ENCODE measurements at regions not wholly inside any gene's neighbourhood (a gene's known extent, or its start where the extent isn't known, plus 50 kb on each side); places are given as distances from the start of the nearest gene placed in this dataset.

GRCh38 chr10:78596556-78596955 lies 472.2 kb upstream of the ZMIZ1 start:
- TF ChIP-seq POLR2A (IDR thresholded peaks at IDR 0.05): no peak
- TF ChIP-seq EP300 (IDR thresholded peaks at IDR 0.05): no peak
- TF ChIP-seq CTCF (IDR thresholded peaks at IDR 0.05): no peak
- whole genome bisulfite sequencing, 3 donors: 61 to 80% (median 63%) methylated on average over 2 of the region's 2 CpGs
- Histone ChIP-seq H3K27ac (no peak overlapping the region), H3K4me3 (no peak overlapping the region), H3K27me3 (no peaks in the 10 kb centered on the region), H3K4me1 (ENCODE audit: insufficient read depth) (no peaks in the 10 kb centered on the region), H3K36me3 (no peaks in the 10 kb centered on the region), H3K9me3 (no peaks in the 10 kb centered on the region)
- intact Hi-C loops (cut with DNase I): no loop called here
- DNase-seq: no peak

GRCh38 chr10:78597796-78598555 lies 470.8 kb upstream of the ZMIZ1 start:
- DNase-seq: no peak
- H3K36me3 ChIP-seq: no peaks in the 10 kb centered on the region
- TF ChIP-seq EP300 (IDR thresholded peaks at IDR 0.05) (no peak), POLR2A (IDR thresholded peaks at IDR 0.05) (no peak), CTCF (IDR thresholded peaks at IDR 0.05) (no peak)
- no peaks in the 10 kb centered on the region for H3K27me3 ChIP-seq
- 78 to 92% (median 88%) methylated on average over 11 of the region's 11 CpGs for WGBS, 3 donors
- no peak overlapping the region for H3K4me3 ChIP-seq
- no peaks in the 10 kb centered on the region for H3K4me1 ChIP-seq (ENCODE audit: insufficient read depth)
- H3K9me3 ChIP-seq: no peaks in the 10 kb centered on the region
- intact Hi-C loops (cut with DNase I): no loop called here
- H3K27ac ChIP-seq: no peak overlapping the region

- Histone ChIP-seq H3K36me3 (no peaks in the 10 kb centered on the region), H3K27ac (no peak overlapping the region), H3K9me3 (no peaks in the 10 kb centered on the region), H3K4me1 (ENCODE audit: insufficient read depth) (no peaks in the 10 kb centered on the region), H3K27me3 (no peaks in the 10 kb centered on the region), H3K4me3 (no peak overlapping the region)
- WGBS, 3 donors: 96 to 98% (median 98%) methylated on average over 3 of the region's 3 CpGs
- TF ChIP-seq EP300 (IDR thresholded peaks at IDR 0.05) (no peak), POLR2A (IDR thresholded peaks at IDR 0.05) (no peak), CTCF (IDR thresholded peaks at IDR 0.05) (no peak)
- intact Hi-C loops (cut with DNase I): no loop called here
- no peak for DNase-seq
Measured at GRCh38 chr10:78599122-78599853, 469.5 kb upstream of the ZMIZ1 start.

GRCh38 chr10:78600121-78600665 lies 468.6 kb upstream of the ZMIZ1 start:
- TF ChIP-seq EP300 (IDR thresholded peaks at IDR 0.05): no peak
- no peak for TF ChIP-seq CTCF (IDR thresholded peaks at IDR 0.05)
- TF ChIP-seq POLR2A (IDR thresholded peaks at IDR 0.05): no peak
- H3K36me3 ChIP-seq: no peaks in the 10 kb centered on the region
- WGBS, 3 donors: 58 to 71% (median 63%) methylated on average over 5 of the region's 5 CpGs
- intact Hi-C loops (cut with DNase I): no loop called here
- DNase-seq: no peak
- no peaks in the 10 kb centered on the region for H3K27me3 ChIP-seq
- H3K9me3 ChIP-seq: no peaks in the 10 kb centered on the region
- no peaks in the 10 kb centered on the region for H3K4me1 ChIP-seq (ENCODE audit: insufficient read depth)
- no peak overlapping the region for H3K27ac ChIP-seq
- H3K4me3 ChIP-seq: no peak overlapping the region
